Transverse colon (tissue), 4 donors: ENCODE measurements at regions not wholly inside any gene's neighbourhood (a gene's known extent, or its start where the extent isn't known, plus 50 kb on each side); places are given as distances from the start of the nearest gene placed in this dataset.

Experiments
- DNase-seq: peaks from one replicate; pipeline ENCODE4 v3.0.0-alpha.2; 2019
- H3K27ac ChIP-seq, 4 donors: fragments of 200-600 bp; sonication (generic); 2 replicates each; pipeline ENCODE4 v1.5.1; 2016 to 2018; ENCODE audit warnings: inconsistent platforms in 4 of 4
- H3K27me3 ChIP-seq: fragments of 200-600 bp; sonication (generic); 2 replicates; pipeline ENCODE4 v1.5.1; 2017; ENCODE audit warnings: inconsistent platforms
- H3K36me3 ChIP-seq, 4 donors: fragments of 200-600 bp; sonication (generic); 2 replicates each; pipeline ENCODE4 v1.5.1; 2017 to 2019; ENCODE audit warnings: inconsistent platforms in 4 of 4
- H3K4me1 ChIP-seq, 4 donors: fragments of 200-600 bp; sonication (generic); 2 replicates each; pipeline ENCODE4 v1.5.1; 2017 to 2020; ENCODE audit warnings: inconsistent platforms in 4 of 4
- H3K4me3 ChIP-seq, 4 donors: fragments of 200-600 bp; sonication (generic); 1 replicate in 1 of 4; 2 replicates in 3 of 4; pipeline versions ENCODE4 v1.5.1 to v1.6.1; 2017 to 2019; ENCODE audit warnings: inconsistent platforms in 4 of 4
- H3K9me3 ChIP-seq, 2 donors: fragments of 200-600 bp; sonication (generic); 2 replicates each; pipeline ENCODE4 v1.5.1; 2017 to 2019; ENCODE audit warnings: inconsistent platforms in 2 of 2
- CTCF ChIP-seq, 5 experiments: fragments of 200-600 bp in 3 of 5; fragments of 450-650 bp in 2 of 5; sonication (generic) in 3 of 5; IDR thresholded peaks; 1 replicate in 2 of 5; 2 replicates in 3 of 5; pipeline ENCODE4 v1.5.1; 2016 to 2017; ENCODE audit warnings: antibody characterized with exemption in 5 of 5, inconsistent platforms in 3 of 5, mild to moderate bottlenecking in 2 of 5, moderate library complexity in 1 of 5
- EP300 ChIP-seq: sonication (generic); formaldehyde crosslinking; IDR thresholded peaks from one replicate; pipeline ENCODE4 v1.6.1; 2017; ENCODE audit warnings: antibody characterized with exemption, low read depth
- POLR2A ChIP-seq: fragments of 450-650 bp; IDR thresholded peaks from one replicate; pipeline ENCODE4 v1.6.1; 2016; ENCODE audit warnings: antibody characterized with exemption, mild to moderate bottlenecking, moderate library complexity
- POLR2AphosphoS5 ChIP-seq, 3 donors: sonication (generic); formaldehyde crosslinking; IDR thresholded peaks; one replicate each; pipeline ENCODE4 v1.6.1; 2016; ENCODE audit warnings: antibody characterized with exemption in 3 of 3
- WGBS, 2 donors: methylation state at CpG; one replicate each; pipeline ENCODE4 v1.1.5; 2018; ENCODE audit warnings: low coverage in 1 of 2; 5-methylcytosine and 5-hydroxymethylcytosine counted together
- in situ Hi-C, 4 donors: fragments of 200-750 bp; cut with MboI; loops; one replicate each; pipeline versions ENCODE4 v1.15.0 to v1.15.1; 2017; ENCODE audit warnings: low sequenced_read_pairs in 3 of 4, low pct_ligation_motif_present in 1 of 4, low pct_unique_long_range_greater_than_20kb in 1 of 4
- intact Hi-C: fragments of 100-400 bp; cut with DNase I; formaldehyde crosslinking; loops from one replicate; pipeline ENCODE4 v1.15.1; 2023; ENCODE audit warnings: low total_unique reads

GRCh38 chr6:51396583-51396982 is 577.9 kb downstream of the TFAP2B start:
- TF ChIP-seq EP300 (no peak), POLR2A (no peak), CTCF (IDR thresholded peaks at IDR 0.05) (no peak), POLR2AphosphoS5 (IDR thresholded peaks at IDR 0.05) (no peak)
- Histone ChIP-seq H3K4me3 (no peak overlapping the region), H3K4me1 (no peaks in the 10 kb centered on the region), H3K9me3 (no peaks in the 10 kb centered on the region), H3K27ac (no peak overlapping the region), H3K36me3 (no peaks in the 10 kb centered on the region), H3K27me3 (no peaks in the 10 kb centered on the region)
- intact Hi-C loops, result no loop called here
- in situ Hi-C loops, result no loop called here
- DNase-seq, result no peak

- WGBS, 2 donors, result 80% methylated on average over 3 to 5 of the region's 5 CpGs
- Histone ChIP-seq H3K36me3 (no peaks in the 10 kb centered on the region), H3K4me3 (no peak overlapping the region), H3K9me3 (no peaks in the 10 kb centered on the region), H3K4me1 (no peaks in the 10 kb centered on the region), H3K27me3 (no peaks in the 10 kb centered on the region), H3K27ac (no peak overlapping the region)
- no peak for DNase-seq
- in situ Hi-C loops, result no loop called here
- TF ChIP-seq CTCF (IDR thresholded peaks at IDR 0.05), result no peak
- no peak for TF ChIP-seq POLR2A
- TF ChIP-seq EP300, result no peak
- TF ChIP-seq POLR2AphosphoS5 (IDR thresholded peaks at IDR 0.05), result no peak
- intact Hi-C loops, result no loop called here
These were observed 579.5 kb downstream of the TFAP2B start for GRCh38 chr6:51398064-51398705.

- 80% methylated on average over 5 of the region's 5 CpGs; no CpG with 5 or more reads in 1 of the 2 donors for WGBS, 2 donors
- DNase-seq, result no peak
- Histone ChIP-seq H3K27ac (no peak overlapping the region), H3K27me3 (no peaks in the 10 kb centered on the region), H3K9me3 (no peaks in the 10 kb centered on the region), H3K36me3 (no peaks in the 10 kb centered on the region), H3K4me1 (no peaks in the 10 kb centered on the region), H3K4me3 (no peak overlapping the region)
- TF ChIP-seq POLR2AphosphoS5 (IDR thresholded peaks at IDR 0.05), result no peak
- no peak for TF ChIP-seq EP300
- TF ChIP-seq POLR2A, result no peak
- no peak for TF ChIP-seq CTCF (IDR thresholded peaks at IDR 0.05)
- intact Hi-C loops (no loop called here), in situ Hi-C loops (no loop called here)
These were observed 580.1 kb downstream of the TFAP2B start for GRCh38 chr6:51398793-51399192.

GRCh38 chr6:51410453-51410852 is 591.8 kb downstream of the TFAP2B start:
- DNase-seq, result no peak
- Histone ChIP-seq H3K36me3 (no peaks in the 10 kb centered on the region), H3K27ac (no peak overlapping the region), H3K27me3 (no peaks in the 10 kb centered on the region), H3K4me1 (no peaks in the 10 kb centered on the region), H3K9me3 (no peaks in the 10 kb centered on the region), H3K4me3 (no peak overlapping the region)
- intact Hi-C loops (no loop called here), in situ Hi-C loops (no loop called here)
- 82 to 89% methylated on average over 2 to 25 of the region's 25 CpGs for WGBS, 2 donors
- no peak for TF ChIP-seq EP300
- no peak for TF ChIP-seq CTCF (IDR thresholded peaks at IDR 0.05)
- no peak for TF ChIP-seq POLR2A
